GM18508 (cell line): ENCODE measurements at regions not wholly inside any gene's neighbourhood (a gene's known extent, or its start where the extent isn't known, plus 50 kb on each side); places are given as distances from the start of the nearest gene placed in this dataset.
"Not testable (repeated sequence)": the region's sequence is repeated elsewhere in the genome, so short reads cannot be mapped to it uniquely, and the experiment has no call there.

Experiments
- ATAC-seq: cut with Tn5 transposase; IDR thresholded peaks from one replicate; pipeline ENCODE4 v1.9.1; 2021; ENCODE audit warnings: moderate number of reproducible peaks; ENCODE audit not compliant: insufficient read depth, unreplicated experiment

GRCh38 chr14:57150449-57150848 lies 118.3 kb downstream of the EXOC5 start:
- ATAC-seq, result no peak

DNA sequence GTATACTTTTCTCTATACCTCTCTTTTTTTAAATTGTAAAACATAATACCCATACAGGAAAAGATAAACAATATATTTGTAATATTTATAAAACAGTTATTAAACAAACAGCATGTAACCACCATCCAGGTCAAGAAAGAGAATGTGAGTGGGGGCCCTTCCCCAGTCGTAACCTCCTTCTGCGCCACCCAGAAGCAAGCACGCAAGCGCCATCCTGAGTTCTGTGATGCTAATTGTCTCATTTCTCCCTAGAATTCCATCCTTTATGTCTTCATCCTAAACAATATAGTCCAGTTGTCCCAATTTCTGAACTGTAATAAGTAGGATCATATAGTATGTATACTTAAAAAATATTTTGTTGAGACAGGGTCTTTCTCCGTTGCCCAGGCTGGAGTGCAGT lies 129.5 kb downstream of the EXOC5 start:
- ATAC-seq, result no peak

GRCh38 chr14:57136669-57137328 lies 131.9 kb downstream of the EXOC5 start:
- ATAC-seq, result no peak

DNA sequence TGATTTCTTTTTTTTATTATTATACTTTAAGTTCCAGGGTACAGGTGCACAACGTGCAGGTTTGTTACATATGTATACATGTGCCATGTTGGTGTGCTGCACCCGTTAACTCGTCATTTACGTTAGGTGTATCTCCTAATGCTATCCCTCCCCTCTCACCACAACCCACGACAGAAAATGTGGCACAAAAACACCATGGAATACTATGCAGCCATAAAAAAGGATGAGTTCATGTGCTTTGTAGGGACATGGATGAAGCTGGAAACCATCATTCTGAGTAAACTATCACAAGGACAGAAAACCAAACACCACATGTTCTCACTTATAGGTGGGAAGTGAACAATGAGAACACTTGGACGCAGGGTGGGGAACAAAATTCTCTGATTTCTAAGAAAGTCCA lies 140.9 kb downstream of the EXOC5 start:
- ATAC-seq, result not testable (repeated sequence)

GRCh38 chr14:57122129-57122528 lies 146.6 kb downstream of the EXOC5 start:
- ATAC-seq, result no peak

- not testable (repeated sequence) for ATAC-seq
Measured at GRCh38 chr14:57112072-57112807, 156.5 kb downstream of the EXOC5 start.

DNA sequence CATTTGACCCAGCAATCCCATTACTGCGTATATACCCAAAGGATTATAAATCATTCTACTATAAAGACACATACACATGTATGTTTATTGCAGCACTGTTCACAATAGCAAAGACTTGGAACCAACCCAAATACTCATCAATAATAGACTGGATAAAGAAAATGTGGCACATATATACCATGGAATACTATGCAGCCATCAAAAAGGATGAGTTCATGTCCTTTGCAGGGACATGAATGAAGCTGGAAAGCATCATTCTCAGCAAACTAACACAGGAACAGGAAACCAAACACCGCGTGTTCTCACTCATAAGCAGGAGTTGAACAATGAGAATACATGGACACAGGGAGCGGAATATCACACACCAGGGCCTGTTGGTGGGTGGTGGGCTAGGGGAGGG lies 158.3 kb downstream of the EXOC5 start:
- ATAC-seq, result not testable (repeated sequence)

DNA sequence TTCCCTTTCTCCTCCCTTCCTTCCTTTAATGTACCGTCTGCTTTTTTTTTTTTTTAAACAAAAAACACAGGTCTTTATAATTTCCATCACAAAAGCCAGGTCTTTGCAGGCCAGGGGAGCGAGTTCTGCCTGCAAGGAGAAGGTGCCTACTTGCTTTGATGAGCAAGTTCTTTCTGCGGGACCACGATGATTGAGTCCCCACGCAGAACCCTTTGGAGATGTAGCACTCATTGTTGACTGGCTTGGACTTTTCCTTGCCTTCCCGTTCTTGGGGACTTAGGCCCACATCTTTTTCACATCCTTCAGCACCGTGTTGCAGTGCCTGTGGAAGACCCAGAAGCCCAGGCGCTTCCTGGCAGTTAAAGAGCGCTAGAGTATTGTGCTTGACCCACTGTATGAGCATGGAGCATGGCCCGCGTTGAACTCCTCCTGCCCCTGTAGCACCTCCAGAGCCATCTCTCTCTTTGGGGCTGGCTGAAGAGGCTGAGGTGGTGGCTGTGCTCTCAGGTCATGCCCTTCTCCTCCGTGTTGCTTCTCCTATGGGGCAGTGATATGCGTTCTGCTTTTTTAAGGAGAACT lies 177.6 kb downstream of the EXOC5 start:
- no peak for ATAC-seq

DNA sequence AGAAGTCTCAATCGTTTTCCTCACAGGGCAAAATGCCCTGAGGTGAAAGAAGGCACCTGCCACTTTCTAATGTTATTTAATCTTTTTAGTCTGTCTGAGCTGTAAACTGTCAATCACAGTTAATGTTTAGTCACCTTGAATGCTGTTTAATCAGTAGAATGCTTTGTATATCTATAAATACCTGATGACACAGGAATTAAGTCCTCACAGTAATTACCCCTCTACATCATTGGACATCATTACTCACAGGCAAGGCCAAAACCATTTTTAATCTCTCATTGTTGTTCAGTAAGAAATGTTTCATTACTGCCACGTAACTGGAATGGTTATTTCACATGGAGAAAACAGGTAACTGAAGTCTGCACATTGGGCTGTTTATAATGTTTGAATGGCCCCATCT lies 178.8 kb downstream of the EXOC5 start:
- ATAC-seq, result no peak

GRCh38 chr14:57087841-57088240 lies 180.9 kb downstream of the EXOC5 start:
- no peak for ATAC-seq

- no peak for ATAC-seq
Measured at GRCh38 chr14:57086271-57087162, 182.2 kb downstream of the EXOC5 start.

GRCh38 chr14:57085801-57086200 lies 182.9 kb downstream of the EXOC5 start:
- no peak for ATAC-seq

- ATAC-seq, result no peak
Measured at GRCh38 chr14:57085043-57085442, 183.7 kb downstream of the EXOC5 start.

DNA sequence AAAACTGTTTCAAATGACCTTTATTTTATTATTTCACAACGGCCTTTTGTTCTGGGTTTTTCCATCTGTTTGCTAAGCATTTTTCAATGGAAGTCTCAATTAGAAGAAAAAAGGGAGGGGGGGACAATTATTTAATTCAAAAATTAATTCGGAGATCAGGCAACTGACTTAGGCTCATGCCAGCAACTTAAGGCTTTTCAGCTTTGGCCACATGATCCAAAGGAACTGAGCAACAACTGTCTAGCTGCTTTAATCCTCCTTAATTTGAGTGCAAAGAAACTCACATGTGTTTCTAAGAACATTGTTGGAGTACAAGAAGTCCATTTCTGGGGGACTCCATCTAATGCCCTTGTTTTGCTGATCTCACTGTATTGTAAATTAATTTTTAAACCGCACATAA lies 188.0 kb downstream of the EXOC5 start:
- ATAC-seq, result no peak

- ATAC-seq, result no peak
Measured at GRCh38 chr14:57078054-57078453, 190.7 kb downstream of the EXOC5 start.

DNA sequence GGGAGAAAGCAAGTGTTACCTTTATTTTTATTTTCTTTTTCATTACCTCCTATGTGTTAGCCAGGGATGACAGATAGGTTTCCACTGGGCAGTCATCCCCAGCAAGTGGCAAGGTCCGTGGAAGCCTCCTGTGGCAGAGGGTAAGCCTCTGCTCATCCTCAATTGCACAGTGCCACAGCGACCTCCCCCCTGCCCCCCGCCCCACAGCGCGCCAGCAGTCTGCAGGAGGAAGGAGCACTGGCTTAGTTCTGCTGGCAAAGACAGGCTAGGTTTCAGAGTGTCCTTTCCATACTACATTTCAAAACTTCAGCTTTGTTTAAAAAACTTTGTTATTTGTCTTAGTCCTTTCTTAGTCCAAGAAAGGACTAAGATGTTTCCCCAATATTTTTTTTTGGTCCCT lies 194.7 kb downstream of the EXOC5 start:
- ATAC-seq, result no peak

GRCh38 chr14:57071639-57072038 lies 197.1 kb downstream of the EXOC5 start:
- no peak for ATAC-seq

GRCh38 chr14:57069702-57070101 lies 199.0 kb downstream of the EXOC5 start:
- ATAC-seq, result no peak

DNA sequence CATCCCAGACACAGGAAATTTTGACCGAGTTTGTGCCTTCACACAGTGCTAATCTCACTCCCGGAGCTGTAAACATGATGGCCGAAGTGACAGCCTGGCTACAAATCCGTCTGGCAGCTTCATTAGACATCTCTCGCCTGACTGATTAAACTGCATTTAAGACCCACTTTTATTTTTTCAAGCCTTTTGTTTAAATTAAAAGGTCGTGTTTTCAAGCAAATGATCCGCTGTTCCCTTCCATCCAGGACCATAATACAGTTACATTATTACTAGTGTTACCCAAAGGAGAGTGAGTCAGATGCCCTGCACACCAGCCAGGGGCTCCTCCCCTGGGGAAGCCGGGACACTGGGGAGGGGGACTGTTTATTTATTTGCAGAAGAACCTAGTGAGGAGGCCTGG lies 200.2 kb downstream of the EXOC5 start:
- no peak for ATAC-seq

DNA sequence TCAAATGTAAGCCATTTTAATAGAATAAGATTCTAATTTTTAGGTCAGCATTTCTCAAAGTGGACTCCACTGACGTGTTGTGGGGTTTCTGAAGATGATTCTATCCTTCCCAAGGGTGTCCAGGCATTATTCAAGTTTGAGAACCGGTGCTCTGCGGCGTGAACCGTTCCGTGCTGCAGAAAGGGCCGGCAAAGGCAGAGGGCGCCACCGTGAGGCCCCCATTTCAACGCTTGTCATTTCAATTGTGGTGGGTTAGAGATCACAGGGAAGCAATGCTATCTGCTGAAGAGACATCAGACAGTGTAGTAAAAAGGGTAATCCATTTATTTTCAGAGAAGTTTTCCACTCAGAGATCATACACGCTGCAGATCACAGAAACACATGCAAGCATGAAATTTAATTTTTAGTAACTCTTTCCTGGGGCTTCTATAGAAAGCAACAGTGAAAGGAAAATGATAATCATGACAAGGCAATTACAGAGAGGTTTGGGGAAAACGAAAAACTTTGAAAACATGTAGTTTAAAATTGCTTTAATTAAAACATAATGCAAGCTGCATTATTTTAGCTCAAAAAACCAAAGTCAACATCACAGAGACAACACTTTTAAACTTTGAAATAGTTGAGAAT lies 201.7 kb downstream of the EXOC5 start:
- ATAC-seq, result no peak
